K562 (cell line): ENCODE measurements at regions not wholly inside any gene's neighbourhood (a gene's known extent, or its start where the extent isn't known, plus 50 kb on each side); places are given as distances from the start of the nearest gene placed in this dataset.

Source experiments
- ATAC-seq: fragments of 200-7000 bp; cut with Tn5 transposase; 3 replicates; pipeline ENCODE4 v1.9.1; 2020; ENCODE audit warnings: moderate library complexity
- BruUV-seq: library from RNA; stranded (reverse); fragments of 400-500 nt; replicated peaks from 2 replicates; lab custom pipeline; 2021; lab: Mats Ljungman, UMichigan
- CTCF ChIA-PET: fragments of 300-600 bp; formaldehyde crosslinking; extraction: SDS; loops from one replicate; lab custom pipeline; 2021; ENCODE audit warnings: low intra/inter-chr PET ratio; lab: Yijun Ruan, JAX
- POLR2A ChIA-PET: fragments of 300-600, 350-650 bp; sonication (Branson Sonifier 250); formaldehyde crosslinking; extraction: SDS; loops from one replicate; lab custom pipeline; 2021; ENCODE audit warnings: antibody characterized with exemption, inconsistent platforms; lab: Yijun Ruan, JAX
- DNase-seq, 4 experiments: peaks; one replicate each; pipeline versions ENCODE4 v3.0.0 to v3.0.0-alpha.2; 2011 to 2018; ENCODE audit warnings: low spot score in 3 of 4, mixed read lengths in 3 of 4; ENCODE audit errors: extremely low read depth in 1 of 4
- FAIRE-seq: peaks from 2 replicates; lab custom pipeline; 2011; peaks lifted over from hg19 to GRCh38; lab: Jason Lieb, UNC
- H2AFZ ChIP-seq: 2 replicates; pipeline ENCODE4 v1.6.0; 2011; ENCODE audit warnings: low read depth, low read length, control low read depth, inconsistent platforms
- H3K27ac ChIP-seq: fragments of 200-600 bp; 3 replicates; pipeline ENCODE4 v1.8.0; 2011; ENCODE audit warnings: low read depth, mild to moderate bottlenecking, control low read depth, inconsistent platforms, low read length, moderate library complexity, mixed read lengths; ENCODE audit errors: extremely low read depth
- H3K27me3 ChIP-seq, 2 experiments: fragments of 300-600 bp in 1 of 2; 2 replicates in 1 of 2; 3 replicates in 1 of 2; pipeline versions ENCODE4 v1.6.0 to v1.8.0; 2011; ENCODE audit warnings: inconsistent platforms in 2 of 2, low read length in 2 of 2, mild to moderate bottlenecking in 1 of 2, mixed read lengths in 1 of 2, moderate library complexity in 1 of 2; ENCODE audit not compliant: control insufficient read depth in 2 of 2, insufficient read depth in 2 of 2
- H3K36me3 ChIP-seq: fragments of 300-600 bp; 3 replicates; pipeline ENCODE4 v1.8.0; 2011; ENCODE audit warnings: mild to moderate bottlenecking, low read length, inconsistent platforms; ENCODE audit not compliant: control insufficient read depth, insufficient read depth
- H3K4me1 ChIP-seq, 2 experiments: fragments of 200-600 bp in 1 of 2; replicated peaks in 1 of 2; 2 replicates in 1 of 2; 3 replicates in 1 of 2; pipeline versions ENCODE4 v1.5.1 to v1.8.0; 2011; ENCODE audit warnings: inconsistent platforms in 2 of 2, low read length in 2 of 2, mild to moderate bottlenecking in 1 of 2, mixed read lengths in 1 of 2, moderate library complexity in 1 of 2; ENCODE audit not compliant: control insufficient read depth in 2 of 2, insufficient read depth in 2 of 2
- H3K4me2 ChIP-seq: 2 replicates; pipeline ENCODE4 v1.6.1; 2011; ENCODE audit warnings: low read length, control low read depth, inconsistent platforms, mixed read lengths; ENCODE audit not compliant: insufficient read depth
- H3K4me3 ChIP-seq: fragments of 200-600 bp; sonication (generic), shearing (Covaris generic); 2 replicates; pipeline ENCODE4 v1.5.1; 2016; ENCODE audit warnings: control low read depth, inconsistent platforms
- H3K79me2 ChIP-seq: fragments of 200-600 bp; 3 replicates; pipeline ENCODE4 v1.8.0; 2011; ENCODE audit warnings: low read length, inconsistent platforms; ENCODE audit not compliant: control insufficient read depth, insufficient read depth
- H3K9ac ChIP-seq, 2 experiments: 2 replicates each; pipeline versions ENCODE4 v1.6.0 to v1.6.1; 2011; ENCODE audit warnings: low read depth in 2 of 2, low read length in 2 of 2, control low read depth in 1 of 2, inconsistent platforms in 1 of 2, mild to moderate bottlenecking in 1 of 2, mixed read lengths in 1 of 2; ENCODE audit not compliant: insufficient read depth in 1 of 2
- H3K9me1 ChIP-seq: one replicate; pipeline ENCODE4 v1.6.0; 2011; ENCODE audit warnings: inconsistent platforms, mild to moderate bottlenecking, low read length, moderate library complexity; ENCODE audit not compliant: control insufficient read depth, insufficient read depth
- H3K9me3 ChIP-seq: replicated peaks from 2 replicates; pipeline ENCODE4 v1.5.1; 2011; ENCODE audit warnings: low read depth, low read length, inconsistent platforms; ENCODE audit not compliant: control insufficient read depth, insufficient read depth
- H4K20me1 ChIP-seq: replicated peaks from 2 replicates; pipeline ENCODE4 v1.6.1; 2011; ENCODE audit warnings: low read length, inconsistent platforms, mixed read lengths; ENCODE audit not compliant: control insufficient read depth, insufficient read depth
- ETV5 ChIP-seq: sonication (generic); formaldehyde crosslinking; IDR thresholded peaks from 2 replicates; pipeline ENCODE4 v1.4.0; 2020; ENCODE audit warnings: low read depth, mild to moderate bottlenecking, missing genetic modification reagents
- JUN ChIP-seq, 2 experiments: sonication (generic) in 1 of 2; formaldehyde crosslinking in 1 of 2; IDR thresholded peaks; 2 replicates each; pipeline versions ENCODE4 v1.6.1 to v1.8.0; 2012 to 2022; ENCODE audit warnings: borderline replicate concordance in 2 of 2, mild to moderate bottlenecking in 2 of 2, improper control_type of control experiment in 1 of 2, low read depth in 1 of 2, low read length in 1 of 2, missing genetic modification reagents in 1 of 2
- RBM39 ChIP-seq: fragments of 200-400 bp; formaldehyde crosslinking; optimal IDR thresholded peaks from 2 replicates; pipeline ENCODE3; 2018; ENCODE audit warnings: low read depth, low read length
- SOX6 ChIP-seq: fragments of 450-650 bp; IDR thresholded peaks from 2 replicates; pipeline ENCODE4 v1.6.1; 2014; ENCODE audit warnings: mild to moderate bottlenecking
- SREBF1 ChIP-seq: fragments of 150-350 bp; IDR thresholded peaks from 2 replicates; pipeline ENCODE4 v1.6.1; 2014; ENCODE audit warnings: antibody characterized with exemption, low read depth, low read length, borderline replicate concordance
- XRCC3 ChIP-seq: fragments of 450-650 bp; IDR thresholded peaks from 2 replicates; pipeline ENCODE4 v1.6.1; 2017; ENCODE audit warnings: mild to moderate bottlenecking, moderate library complexity
- ZC3H4 ChIP-seq: sonication (generic); formaldehyde crosslinking; IDR thresholded peaks from 2 replicates; pipeline ENCODE4 v1.9.0; 2021; ENCODE audit warnings: missing genetic modification reagents, borderline replicate concordance
- ZNF239 ChIP-seq: fragments of 250-450 bp; sonication (Bioruptor Pico); IDR thresholded peaks from 2 replicates; pipeline ENCODE4 v1.4.0; 2020; ENCODE audit warnings: mild to moderate bottlenecking
- ZNF347 ChIP-seq: fragments of 450-650 bp; formaldehyde crosslinking; IDR thresholded peaks from 2 replicates; pipeline ENCODE4 v1.4.0; 2020; ENCODE audit warnings: low read depth, mild to moderate bottlenecking, moderate library complexity
- ZNF584 ChIP-seq: fragments of 200-800 bp; sonication (Bioruptor generic); IDR thresholded peaks from 2 replicates; pipeline ENCODE4 v1.6.1; 2016; ENCODE audit warnings: low read depth, mild to moderate bottlenecking, missing genetic modification characterization, missing compliant biosample characterization
- WGBS: fragments of 100-300 bp; shearing (Covaris generic); methylation state at CpG from one replicate; pipeline ENCODE4 v1.1.6; 2016; ENCODE audit warnings: low coverage, mixed read lengths; ENCODE audit not compliant: insufficient coverage; ENCODE audit errors: missing lambda C conversion rate; 5-methylcytosine and 5-hydroxymethylcytosine counted together
- in situ Hi-C: fragments of 300-500 bp; cut with MboI; formaldehyde crosslinking; loops from 4 replicates; pipeline ENCODE4 v1.15.0; 2018; ENCODE audit warnings: inconsistent platforms, mixed read lengths
- intact Hi-C: fragments of 100-400 bp; cut with micrococcal nuclease; formaldehyde crosslinking; loops from 2 replicates; pipeline ENCODE4 v1.14.2; 2022
- TF ChIP-seq, protein P1 (sequence below): fragments of 450-650 bp; IDR thresholded peaks from 2 replicates; pipeline ENCODE4 v1.6.1; 2016; ENCODE audit warnings: low read depth, mild to moderate bottlenecking, moderate library complexity
- TF ChIP-seq, protein P2 (sequence below): fragments of 250-450 bp; sonication (Bioruptor Pico); IDR thresholded peaks from 2 replicates; pipeline ENCODE4 v1.5.0; 2020; ENCODE audit warnings: mild to moderate bottlenecking, borderline replicate concordance
- TF ChIP-seq, protein P3 (sequence below): fragments of 250-450 bp; sonication (Bioruptor Pico); IDR thresholded peaks from 2 replicates; pipeline ENCODE4 v1.4.0; 2020

DNA sequence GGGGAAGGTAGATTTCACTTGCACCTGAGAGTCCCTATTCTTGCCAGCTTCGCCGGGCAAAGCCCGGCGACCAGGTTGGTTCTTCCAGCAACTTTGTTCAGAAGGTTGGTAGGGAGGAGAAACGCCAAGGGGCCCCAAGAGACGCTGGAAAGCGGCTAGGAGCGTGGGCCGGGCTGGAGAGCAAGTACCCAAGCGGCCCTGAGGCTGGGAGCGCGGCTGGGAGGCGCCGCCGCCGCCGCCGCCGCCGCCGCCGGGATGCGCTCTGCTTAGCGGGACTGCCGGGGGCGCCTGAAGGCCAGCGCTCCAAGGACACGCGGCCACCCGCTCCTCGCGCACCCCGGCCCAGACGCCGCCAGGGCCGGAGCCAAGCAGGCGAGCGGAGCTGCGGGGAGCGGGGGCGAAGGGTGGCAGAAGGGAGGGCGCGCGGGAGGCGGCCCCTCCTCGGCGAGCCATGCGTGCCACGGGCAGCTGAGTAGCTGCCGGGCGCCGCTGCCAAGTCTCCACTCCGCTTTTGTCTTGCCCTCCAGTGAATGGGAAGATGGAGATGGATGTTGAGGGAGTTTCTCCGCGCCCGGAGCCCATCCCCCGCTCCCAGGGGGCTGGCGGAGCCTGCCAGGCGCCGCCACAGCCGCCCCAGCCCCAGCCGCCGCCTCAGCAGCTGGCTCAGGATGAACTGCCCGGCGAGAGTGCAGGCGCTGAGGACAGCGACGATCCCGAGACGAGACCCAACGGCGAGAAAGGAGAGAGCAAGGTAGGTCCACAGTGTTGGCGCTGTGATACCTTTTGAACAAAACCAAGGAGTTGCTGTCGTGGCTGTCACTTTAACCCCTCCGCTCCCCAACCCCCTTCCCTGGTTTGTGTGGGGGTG is 227.4 kb upstream of the AZI2 start:
- Histone ChIP-seq H3K79me2 (no peaks in the 10 kb centered on the region), H3K27me3 (no peaks in the 10 kb centered on the region), H4K20me1 (no peaks in the 10 kb centered on the region), H3K4me2 (no peak overlapping the region), H3K9me1 (no peaks in the 10 kb centered on the region), H2AFZ (no peak overlapping the region), H3K9me3 (no peaks in the 10 kb centered on the region), H3K36me3 (no peaks in the 10 kb centered on the region), H3K4me3 (no peak overlapping the region), H3K27ac (no peak overlapping the region), H3K9ac (no peak overlapping the region), H3K4me1 (no peaks in the 10 kb centered on the region)
- BruUV-seq, result no TSS peak
- ATAC-seq (no peak), DNase-seq (no peak), FAIRE-seq (no peak)
- ChIA-PET CTCF (no interaction called here), POLR2A (no interaction called here)
- in situ Hi-C loops (no loop called here), intact Hi-C loops (no loop called here)
- WGBS, result 8% methylated on average over 44 of the region's 75 CpGs
- TF ChIP-seq ZNF347 (no peak), JUN (IDR thresholded peaks at IDR 0.05; ENCODE audit: borderline replicate concordance, low read depth, low read length) (no peak), JUN (CRISPR knock-in tag; IDR thresholded peaks at IDR 0.05; ENCODE audit: borderline replicate concordance) (no peak), SREBF1 (no peak), ETV5 (no peak), SOX6 (no peak), ZNF239 (CRISPR knock-in tag) (no peak), RBM39 (no peak), XRCC3 (no peak), ZC3H4 (no peak), ZNF584 (CRISPR knock-in tag) (no peak)
- TF ChIP-seq, protein P1, sequence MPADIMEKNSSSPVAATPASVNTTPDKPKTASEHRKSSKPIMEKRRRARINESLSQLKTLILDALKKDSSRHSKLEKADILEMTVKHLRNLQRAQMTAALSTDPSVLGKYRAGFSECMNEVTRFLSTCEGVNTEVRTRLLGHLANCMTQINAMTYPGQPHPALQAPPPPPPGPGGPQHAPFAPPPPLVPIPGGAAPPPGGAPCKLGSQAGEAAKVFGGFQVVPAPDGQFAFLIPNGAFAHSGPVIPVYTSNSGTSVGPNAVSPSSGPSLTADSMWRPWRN, result no peak
- TF ChIP-seq, protein P2, sequence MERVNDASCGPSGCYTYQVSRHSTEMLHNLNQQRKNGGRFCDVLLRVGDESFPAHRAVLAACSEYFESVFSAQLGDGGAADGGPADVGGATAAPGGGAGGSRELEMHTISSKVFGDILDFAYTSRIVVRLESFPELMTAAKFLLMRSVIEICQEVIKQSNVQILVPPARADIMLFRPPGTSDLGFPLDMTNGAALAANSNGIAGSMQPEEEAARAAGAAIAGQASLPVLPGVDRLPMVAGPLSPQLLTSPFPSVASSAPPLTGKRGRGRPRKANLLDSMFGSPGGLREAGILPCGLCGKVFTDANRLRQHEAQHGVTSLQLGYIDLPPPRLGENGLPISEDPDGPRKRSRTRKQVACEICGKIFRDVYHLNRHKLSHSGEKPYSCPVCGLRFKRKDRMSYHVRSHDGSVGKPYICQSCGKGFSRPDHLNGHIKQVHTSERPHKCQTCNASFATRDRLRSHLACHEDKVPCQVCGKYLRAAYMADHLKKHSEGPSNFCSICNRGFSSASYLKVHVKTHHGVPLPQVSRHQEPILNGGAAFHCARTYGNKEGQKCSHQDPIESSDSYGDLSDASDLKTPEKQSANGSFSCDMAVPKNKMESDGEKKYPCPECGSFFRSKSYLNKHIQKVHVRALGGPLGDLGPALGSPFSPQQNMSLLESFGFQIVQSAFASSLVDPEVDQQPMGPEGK, result no peak
- TF ChIP-seq, protein P3, sequence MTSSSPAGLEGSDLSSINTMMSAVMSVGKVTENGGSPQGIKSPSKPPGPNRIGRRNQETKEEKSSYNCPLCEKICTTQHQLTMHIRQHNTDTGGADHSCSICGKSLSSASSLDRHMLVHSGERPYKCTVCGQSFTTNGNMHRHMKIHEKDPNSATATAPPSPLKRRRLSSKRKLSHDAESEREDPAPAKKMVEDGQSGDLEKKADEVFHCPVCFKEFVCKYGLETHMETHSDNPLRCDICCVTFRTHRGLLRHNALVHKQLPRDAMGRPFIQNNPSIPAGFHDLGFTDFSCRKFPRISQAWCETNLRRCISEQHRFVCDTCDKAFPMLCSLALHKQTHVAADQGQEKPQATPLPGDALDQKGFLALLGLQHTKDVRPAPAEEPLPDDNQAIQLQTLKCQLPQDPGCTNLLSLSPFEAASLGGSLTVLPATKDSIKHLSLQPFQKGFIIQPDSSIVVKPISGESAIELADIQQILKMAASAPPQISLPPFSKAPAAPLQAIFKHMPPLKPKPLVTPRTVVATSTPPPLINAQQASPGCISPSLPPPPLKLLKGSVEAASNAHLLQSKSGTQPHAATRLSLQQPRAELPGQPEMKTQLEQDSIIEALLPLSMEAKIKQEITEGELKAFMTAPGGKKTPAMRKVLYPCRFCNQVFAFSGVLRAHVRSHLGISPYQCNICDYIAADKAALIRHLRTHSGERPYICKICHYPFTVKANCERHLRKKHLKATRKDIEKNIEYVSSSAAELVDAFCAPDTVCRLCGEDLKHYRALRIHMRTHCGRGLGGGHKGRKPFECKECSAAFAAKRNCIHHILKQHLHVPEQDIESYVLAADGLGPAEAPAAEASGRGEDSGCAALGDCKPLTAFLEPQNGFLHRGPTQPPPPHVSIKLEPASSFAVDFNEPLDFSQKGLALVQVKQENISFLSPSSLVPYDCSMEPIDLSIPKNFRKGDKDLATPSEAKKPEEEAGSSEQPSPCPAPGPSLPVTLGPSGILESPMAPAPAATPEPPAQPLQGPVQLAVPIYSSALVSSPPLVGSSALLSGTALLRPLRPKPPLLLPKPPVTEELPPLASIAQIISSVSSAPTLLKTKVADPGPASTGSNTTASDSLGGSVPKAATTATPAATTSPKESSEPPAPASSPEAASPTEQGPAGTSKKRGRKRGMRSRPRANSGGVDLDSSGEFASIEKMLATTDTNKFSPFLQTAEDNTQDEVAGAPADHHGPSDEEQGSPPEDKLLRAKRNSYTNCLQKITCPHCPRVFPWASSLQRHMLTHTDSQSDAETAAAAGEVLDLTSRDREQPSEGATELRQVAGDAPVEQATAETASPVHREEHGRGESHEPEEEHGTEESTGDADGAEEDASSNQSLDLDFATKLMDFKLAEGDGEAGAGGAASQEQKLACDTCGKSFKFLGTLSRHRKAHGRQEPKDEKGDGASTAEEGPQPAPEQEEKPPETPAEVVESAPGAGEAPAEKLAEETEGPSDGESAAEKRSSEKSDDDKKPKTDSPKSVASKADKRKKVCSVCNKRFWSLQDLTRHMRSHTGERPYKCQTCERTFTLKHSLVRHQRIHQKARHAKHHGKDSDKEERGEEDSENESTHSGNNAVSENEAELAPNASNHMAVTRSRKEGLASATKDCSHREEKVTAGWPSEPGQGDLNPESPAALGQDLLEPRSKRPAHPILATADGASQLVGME, result no peak
